Trophoblast cell (in vitro differentiated cells and primary cell): ENCODE measurements at regions not wholly inside any gene's neighbourhood (a gene's known extent, or its start where the extent isn't known, plus 50 kb on each side); places are given as distances from the start of the nearest gene placed in this dataset.

Source experiments
- DNase-seq, 2 donors: peaks; one replicate each; pipeline ENCODE4 v3.0.0-alpha.2; 2016
- H2AFZ ChIP-seq: 2 replicates; pipeline ENCODE4 v1.6.1; 2013; ENCODE audit warnings: low read length, moderate library complexity, mild to moderate bottlenecking; ENCODE audit not compliant: insufficient read depth, poor library complexity
- H2AK5ac ChIP-seq: 2 replicates; pipeline ENCODE4 v1.6.1; 2013; ENCODE audit warnings: mild to moderate bottlenecking, low read length
- H2BK120ac ChIP-seq: 2 replicates; pipeline ENCODE4 v1.6.1; 2013; ENCODE audit warnings: low read length, mild to moderate bottlenecking, moderate library complexity; ENCODE audit not compliant: insufficient read depth, poor library complexity
- H2BK12ac ChIP-seq: 2 replicates; pipeline ENCODE4 v1.6.1; 2013; ENCODE audit warnings: mild to moderate bottlenecking, low read length, moderate library complexity
- H2BK5ac ChIP-seq: 2 replicates; pipeline ENCODE4 v1.6.1; 2013; ENCODE audit warnings: low read length, low read depth, moderate library complexity, mild to moderate bottlenecking; ENCODE audit not compliant: poor library complexity
- H3K14ac ChIP-seq: 2 replicates; pipeline ENCODE4 v1.6.1; 2013; ENCODE audit warnings: mild to moderate bottlenecking, low read length
- H3K18ac ChIP-seq: 2 replicates; pipeline ENCODE4 v1.6.1; 2013; ENCODE audit warnings: mild to moderate bottlenecking, low read length
- H3K23ac ChIP-seq: 2 replicates; pipeline ENCODE4 v1.6.1; 2013; ENCODE audit warnings: low read length
- H3K27ac ChIP-seq: 2 replicates; pipeline ENCODE4 v1.5.1; 2013; ENCODE audit warnings: low read depth, mild to moderate bottlenecking, inconsistent platforms, low read length, moderate library complexity
- H3K27me3 ChIP-seq: 2 replicates; pipeline ENCODE4 v1.6.1; 2013; ENCODE audit warnings: inconsistent platforms, mild to moderate bottlenecking, low read length, moderate library complexity; ENCODE audit not compliant: insufficient read depth
- H3K36me3 ChIP-seq, 2 experiments: 1 replicate in 1 of 2; 2 replicates in 1 of 2; pipeline ENCODE4 v1.6.1; 2013; ENCODE audit warnings: low read length in 2 of 2, mild to moderate bottlenecking in 2 of 2, moderate library complexity in 1 of 2; ENCODE audit not compliant: insufficient read depth in 2 of 2, control insufficient read depth in 1 of 2
- H3K4ac ChIP-seq: 2 replicates; pipeline ENCODE4 v1.6.1; 2013; ENCODE audit warnings: low read depth, mild to moderate bottlenecking, low read length, moderate library complexity
- H3K4me1 ChIP-seq, 2 experiments: 1 replicate in 1 of 2; 2 replicates in 1 of 2; pipeline ENCODE4 v1.6.1; 2013; ENCODE audit warnings: low read length in 2 of 2, mild to moderate bottlenecking in 2 of 2, moderate library complexity in 1 of 2; ENCODE audit not compliant: insufficient read depth in 2 of 2, control insufficient read depth in 1 of 2
- H3K4me2 ChIP-seq: 2 replicates; pipeline ENCODE4 v1.6.1; 2013; ENCODE audit warnings: inconsistent platforms, mild to moderate bottlenecking, low read length, moderate library complexity
- H3K4me3 ChIP-seq: 2 replicates; pipeline ENCODE4 v1.5.1; 2013; ENCODE audit warnings: mild to moderate bottlenecking, low read depth, low read length, inconsistent platforms
- H3K79me1 ChIP-seq: one replicate; pipeline ENCODE4 v1.6.1; 2013; ENCODE audit warnings: low read length
- H3K79me2 ChIP-seq: 2 replicates; pipeline ENCODE4 v1.6.1; 2013; ENCODE audit warnings: low read length, mild to moderate bottlenecking; ENCODE audit not compliant: control insufficient read depth, insufficient read depth, poor library complexity
- H3K9ac ChIP-seq: 2 replicates; pipeline ENCODE4 v1.6.1; 2013; ENCODE audit warnings: mild to moderate bottlenecking, low read length
- H3K9me3 ChIP-seq: 2 replicates; pipeline ENCODE4 v1.6.1; 2013; ENCODE audit warnings: low read depth, mild to moderate bottlenecking, control low read depth, inconsistent platforms, low read length; ENCODE audit not compliant: insufficient read depth
- H4K12ac ChIP-seq: 2 replicates; pipeline ENCODE4 v1.6.1; 2013; ENCODE audit warnings: low read depth, mild to moderate bottlenecking, low read length, moderate library complexity
- H4K8ac ChIP-seq: 2 replicates; pipeline ENCODE4 v1.6.1; 2013; ENCODE audit warnings: low read depth, mild to moderate bottlenecking, low read length, moderate library complexity
- H4K91ac ChIP-seq: one replicate; pipeline ENCODE4 v1.6.1; 2013; ENCODE audit warnings: low read depth, mild to moderate bottlenecking, low read length, moderate library complexity
- WGBS: extraction: QIAGEN DNeasy Blood & Tissue Kit; methylation state at CpG from one replicate; pipeline ENCODE4 v1.1.7; 2013; ENCODE audit warnings: missing lambda C conversion rate; ENCODE audit not compliant: insufficient read length, insufficient coverage; ENCODE audit errors: extremely low coverage; 5-methylcytosine and 5-hydroxymethylcytosine counted together

- no peak overlapping the region for H2AK5ac ChIP-seq
- H3K27me3 ChIP-seq: no peaks in the 10 kb centered on the region
- no peak overlapping the region for H3K23ac ChIP-seq
- H3K4me1 ChIP-seq: no peaks in the 10 kb centered on the region
- no peak overlapping the region for H3K14ac ChIP-seq
- no peak overlapping the region for H2BK120ac ChIP-seq
- no peak overlapping the region for H2BK5ac ChIP-seq
- DNase-seq: no peak
- H3K79me2 ChIP-seq: no peaks in the 10 kb centered on the region
- H3K4ac ChIP-seq: no peak overlapping the region
- no peaks in the 10 kb centered on the region for H3K36me3 ChIP-seq
- H4K12ac ChIP-seq: no peak overlapping the region
- H4K91ac ChIP-seq: no peak overlapping the region
- H3K9ac ChIP-seq: no peak overlapping the region
- no peak overlapping the region for H3K4me2 ChIP-seq
- H3K18ac ChIP-seq: no peak overlapping the region
- H3K27ac ChIP-seq: no peak overlapping the region
- H3K4me3 ChIP-seq: no peak overlapping the region
- no peak overlapping the region for H2AFZ ChIP-seq
- H3K9me3 ChIP-seq: peaks cover 3% of the 10 kb centered on the region
- no CpG with 5 or more reads among the region's 12 CpGs for WGBS
- H3K79me1 ChIP-seq: no peaks in the 10 kb centered on the region
- no peak overlapping the region for H2BK12ac ChIP-seq
- H4K8ac ChIP-seq: no peak overlapping the region
Measured at GRCh38 chr5:1748271-1748670, 51.4 kb downstream of the MRPL36 start.

- H3K9me3 ChIP-seq: peaks cover 3% of the 10 kb centered on the region
- no peak for DNase-seq
- no peak overlapping the region for H4K8ac ChIP-seq
- H3K4me2 ChIP-seq: no peak overlapping the region
- H3K27me3 ChIP-seq: no peaks in the 10 kb centered on the region
- H3K4me1 ChIP-seq: no peaks in the 10 kb centered on the region
- H2BK12ac ChIP-seq: no peak overlapping the region
- no peak overlapping the region for H3K23ac ChIP-seq
- no peak overlapping the region for H3K27ac ChIP-seq
- H3K18ac ChIP-seq: no peak overlapping the region
- H4K12ac ChIP-seq: no peak overlapping the region
- H3K14ac ChIP-seq: no peak overlapping the region
- H2BK5ac ChIP-seq: no peak overlapping the region
- WGBS: no CpG with 5 or more reads among the region's 5 CpGs
- no peaks in the 10 kb centered on the region for H3K36me3 ChIP-seq
- H4K91ac ChIP-seq: no peak overlapping the region
- no peaks in the 10 kb centered on the region for H3K79me2 ChIP-seq
- no peak overlapping the region for H2BK120ac ChIP-seq
- H2AFZ ChIP-seq: no peak overlapping the region
- H2AK5ac ChIP-seq: no peak overlapping the region
- H3K4ac ChIP-seq: no peak overlapping the region
- no peak overlapping the region for H3K4me3 ChIP-seq
- H3K79me1 ChIP-seq: no peaks in the 10 kb centered on the region
- H3K9ac ChIP-seq: no peak overlapping the region
Measured at GRCh38 chr5:1747803-1748085, 51.9 kb downstream of the MRPL36 start.

GRCh38 chr5:1747079-1747802 lies 52.4 kb downstream of the MRPL36 start:
- Histone ChIP-seq H2AK5ac (no peak overlapping the region), H2BK120ac (no peak overlapping the region), H3K79me2 (no peaks in the 10 kb centered on the region), H3K4ac (no peak overlapping the region), H3K18ac (no peak overlapping the region), H3K27me3 (no peaks in the 10 kb centered on the region), H4K91ac (no peak overlapping the region), H3K9me3 (peaks cover 2% of the 10 kb centered on the region), H3K14ac (no peak overlapping the region), H3K36me3 (no peaks in the 10 kb centered on the region), H4K8ac (no peak overlapping the region), H3K27ac (no peak overlapping the region), H3K9ac (no peak overlapping the region), H2BK12ac (no peak overlapping the region), H3K4me2 (no peak overlapping the region), H2AFZ (no peak overlapping the region), H3K4me1 (no peaks in the 10 kb centered on the region), H3K4me3 (no peak overlapping the region), H2BK5ac (no peak overlapping the region), H3K79me1 (no peaks in the 10 kb centered on the region), H3K23ac (no peak overlapping the region), H4K12ac (no peak overlapping the region)
- no peak for DNase-seq
- WGBS: no CpG with 5 or more reads among the region's 24 CpGs

GRCh38 chr5:1746371-1747078 lies 53.1 kb downstream of the MRPL36 start:
- Histone ChIP-seq H3K27me3 (no peaks in the 10 kb centered on the region), H4K8ac (no peak overlapping the region), H3K14ac (no peak overlapping the region), H3K9me3 (peaks cover 2% of the 10 kb centered on the region), H3K27ac (no peak overlapping the region), H3K23ac (no peak overlapping the region), H3K9ac (no peak overlapping the region), H3K18ac (no peak overlapping the region), H3K79me1 (no peaks in the 10 kb centered on the region), H2BK120ac (no peak overlapping the region), H3K4ac (no peak overlapping the region), H2AFZ (no peak overlapping the region), H3K4me3 (no peak overlapping the region), H2AK5ac (no peak overlapping the region), H3K79me2 (no peaks in the 10 kb centered on the region), H3K4me1 (no peaks in the 10 kb centered on the region), H3K36me3 (no peaks in the 10 kb centered on the region), H4K12ac (no peak overlapping the region), H2BK12ac (no peak overlapping the region), H3K4me2 (no peak overlapping the region), H4K91ac (no peak overlapping the region), H2BK5ac (no peak overlapping the region)
- no peak for DNase-seq
- WGBS: 100% methylated on average over 12 of the region's 63 CpGs
